NCI-H2081 (cell line): ENCODE measurements at regions not wholly inside any gene's neighbourhood (a gene's known extent, or its start where the extent isn't known, plus 50 kb on each side); places are given as distances from the start of the nearest gene placed in this dataset.

Experiments used
- DNase-seq, 2 experiments: peaks; one replicate each; lab custom pipeline; 2025; lab: John Stamatoyannopoulos, UW

DNA sequence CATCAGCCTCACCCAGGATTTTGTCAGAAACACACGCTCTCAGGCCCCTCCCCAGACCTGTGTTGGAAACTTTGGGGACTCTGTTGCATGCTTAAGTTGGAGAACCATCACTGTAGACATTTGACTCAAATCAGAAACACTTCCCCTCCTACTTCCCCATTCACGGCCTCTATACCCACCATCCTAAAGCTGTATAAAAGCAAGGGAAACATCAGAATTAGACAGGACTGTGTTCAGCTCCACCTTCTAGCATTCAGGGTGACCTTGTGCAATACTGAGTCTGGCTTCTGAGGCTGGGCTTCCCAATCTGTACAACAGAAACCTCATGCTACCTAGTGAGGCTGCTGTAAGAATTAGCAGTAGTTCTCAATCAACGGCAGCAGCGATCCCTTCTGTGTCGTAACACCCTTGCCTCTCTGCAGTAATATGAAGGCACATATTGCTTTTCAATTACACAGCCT is 252.3 kb downstream of the LY86 start:
- no peak for DNase-seq

DNA sequence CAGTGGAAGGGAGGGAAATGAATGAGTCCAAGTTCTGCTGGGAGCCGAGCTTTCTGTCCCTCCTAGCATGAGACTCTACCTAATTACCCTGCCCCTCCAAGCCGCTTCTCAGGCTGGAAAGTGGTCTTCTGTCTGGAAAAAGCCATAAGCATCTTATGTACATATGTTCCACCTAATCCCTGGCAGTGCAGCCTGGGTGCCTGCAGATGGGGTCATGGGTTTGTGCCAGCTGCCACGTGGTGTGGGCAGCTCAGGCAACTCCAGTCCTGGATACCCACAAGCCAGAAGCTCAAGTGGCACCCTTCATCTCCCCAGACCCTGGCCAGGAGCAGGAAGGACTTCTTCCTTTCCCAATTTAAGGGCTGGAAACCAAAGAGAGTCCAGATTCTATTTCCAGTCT is 253.1 kb downstream of the LY86 start:
- DNase-seq: no peak

GRCh38 chr6:6842291-6842690 is 253.8 kb downstream of the LY86 start:
- DNase-seq: no peak

DNA sequence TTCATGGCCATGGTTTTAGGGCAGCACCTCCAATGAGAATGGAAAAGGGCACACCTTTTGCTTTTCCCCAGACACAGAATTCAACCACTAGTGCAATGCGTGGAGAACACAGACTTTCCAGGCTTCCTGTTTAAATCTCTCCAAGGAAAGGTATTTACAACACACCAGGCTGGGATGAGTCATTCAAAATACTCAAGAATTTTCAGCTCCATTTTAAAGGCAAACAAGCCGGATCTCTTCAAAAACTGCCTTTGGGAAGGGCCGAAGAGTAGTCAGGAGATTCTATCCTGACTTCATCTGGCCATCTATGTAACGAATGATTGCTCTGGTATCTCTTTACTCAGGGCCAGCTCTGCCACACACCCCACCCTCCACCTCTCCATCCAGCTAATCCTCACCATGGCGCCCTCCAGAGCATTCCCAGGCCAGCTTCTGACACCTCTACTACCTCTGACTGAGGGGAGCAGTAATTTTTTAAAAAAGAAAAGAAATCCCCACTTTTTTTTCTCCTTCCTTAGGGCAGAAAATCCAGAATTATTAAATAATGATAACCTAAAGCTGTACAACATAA is 254.6 kb downstream of the LY86 start:
- DNase-seq: no peak

DNA sequence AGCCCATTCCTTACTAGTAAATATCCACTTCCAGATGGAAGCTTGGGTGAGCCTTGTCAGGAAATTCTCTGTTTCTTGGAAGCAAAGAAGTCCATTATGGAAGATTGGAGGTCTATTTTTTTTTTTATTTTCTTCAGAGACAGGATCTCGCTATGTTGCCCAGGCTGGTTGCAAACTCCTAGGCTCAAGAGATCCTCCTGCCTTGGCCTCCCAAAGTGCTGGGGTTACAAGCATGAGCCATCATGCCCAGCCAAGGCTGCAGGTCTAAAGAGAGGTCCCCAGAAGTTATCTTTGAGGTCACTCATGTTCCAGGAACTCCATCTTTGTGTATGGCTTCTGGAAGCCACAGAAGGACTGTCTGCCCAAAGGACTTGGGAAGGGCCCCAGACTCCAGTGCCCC is 255.3 kb downstream of the LY86 start:
- DNase-seq: no peak

- no peak for DNase-seq
These were observed 256.0 kb downstream of the LY86 start for GRCh38 chr6:6844530-6844929.

DNA sequence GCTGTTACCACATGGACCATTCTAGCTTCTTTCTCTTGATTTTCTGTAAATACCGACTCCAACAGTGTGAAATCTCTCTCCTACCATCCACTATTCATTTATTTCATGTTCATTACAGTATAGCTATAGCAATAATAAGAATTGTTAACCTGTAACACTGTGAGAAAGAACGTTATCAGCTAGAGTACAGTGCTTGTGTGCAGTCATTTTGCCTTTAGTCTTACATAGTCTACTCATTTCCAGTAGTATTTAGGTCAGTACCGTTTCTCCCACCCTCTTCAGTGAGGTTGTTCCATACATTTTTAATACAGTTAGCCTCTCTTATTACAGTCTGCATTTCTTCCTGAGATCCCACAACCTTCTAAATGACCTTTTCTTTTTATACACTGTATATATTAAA is 257.1 kb downstream of the LY86 start:
- DNase-seq: no peak

DNA sequence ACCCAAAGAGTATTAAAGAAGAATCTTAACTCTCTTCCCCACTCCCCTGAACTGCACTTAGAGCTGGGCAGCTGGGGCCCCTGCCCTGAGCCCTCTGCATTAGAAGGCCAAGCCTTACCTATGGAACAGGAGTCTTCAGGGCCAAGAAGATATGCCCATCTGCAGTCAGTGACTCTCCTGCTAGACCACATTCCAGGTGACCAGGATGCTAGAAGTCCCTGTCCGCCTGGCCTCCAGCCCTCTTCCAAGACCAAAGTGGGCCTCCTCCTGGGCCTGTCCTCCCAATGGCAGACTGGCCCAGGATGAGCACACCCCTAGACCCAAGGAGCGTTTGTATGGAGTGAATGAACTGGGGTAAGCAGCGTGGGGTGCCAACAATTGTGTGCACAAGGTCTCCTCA is 259.1 kb downstream of the LY86 start:
- no peak for DNase-seq

GRCh38 chr6:6851059-6851948 is 256.5 kb upstream of the RREB1 start:
- peak in 1 of 2 experiments; percentile 7 for DNase-seq

DNA sequence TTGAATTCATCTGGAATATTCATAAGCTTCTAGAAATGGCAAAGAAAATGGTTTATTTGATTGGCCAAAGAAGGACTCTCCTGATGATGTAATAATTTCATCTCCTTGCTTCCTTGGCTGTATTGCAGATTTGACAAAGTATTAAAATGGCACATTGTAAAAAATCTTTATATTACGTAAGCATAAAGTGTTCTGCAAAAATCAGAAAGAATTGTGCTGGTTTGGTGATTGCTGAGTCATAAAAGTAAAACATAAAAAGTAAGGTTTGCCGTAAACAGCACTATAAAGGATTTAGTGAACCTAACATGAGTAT is 255.9 kb upstream of the RREB1 start:
- DNase-seq: no peak

DNA sequence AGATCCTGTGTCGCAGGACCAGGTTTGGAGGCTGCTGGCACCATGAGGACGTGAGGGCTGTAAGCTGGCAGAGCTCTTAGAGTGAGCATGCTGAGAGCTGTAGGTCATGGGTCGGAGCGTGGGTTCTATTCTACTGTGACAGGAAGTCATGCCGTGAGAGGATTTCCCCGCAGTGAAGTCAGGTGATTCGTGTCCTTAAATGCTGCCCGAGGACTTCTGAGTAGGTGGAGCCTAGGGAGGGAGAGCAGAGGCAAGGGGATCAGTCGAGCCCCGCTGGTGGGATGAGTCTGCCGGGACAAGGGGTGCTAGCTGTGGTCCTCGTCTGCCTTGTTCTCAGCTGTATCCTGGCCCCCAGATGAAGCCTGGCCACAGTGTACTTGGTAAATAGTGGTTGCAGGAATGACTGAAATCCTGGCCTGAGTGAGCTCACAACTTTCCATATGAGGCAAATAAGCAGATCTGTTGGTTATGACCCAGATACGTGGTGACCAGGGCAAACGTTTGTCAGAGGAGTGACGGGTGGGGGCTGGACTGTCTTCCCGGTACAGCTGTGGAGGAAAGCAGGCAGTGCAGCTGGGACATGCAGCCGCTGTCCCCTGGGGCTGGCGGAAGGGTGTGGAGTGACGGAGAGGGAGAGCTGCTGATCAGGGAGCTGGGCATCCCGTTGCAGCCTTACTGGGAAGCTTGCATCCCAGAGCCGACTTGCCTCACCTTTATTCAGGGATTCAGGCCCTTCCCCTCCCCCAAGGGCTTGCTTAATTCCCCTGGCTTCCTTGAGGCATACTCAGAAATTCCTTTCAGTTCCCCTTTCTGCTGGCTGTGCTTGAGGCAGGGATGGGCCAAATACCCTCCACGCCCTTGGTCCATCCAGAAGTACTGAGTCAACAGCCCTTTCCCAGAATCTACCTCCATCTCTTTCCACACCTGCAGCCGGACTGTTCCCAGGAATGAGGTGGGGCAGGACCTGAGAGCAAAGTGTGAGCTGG is 250.9 kb upstream of the RREB1 start:
- no peak for DNase-seq

DNA sequence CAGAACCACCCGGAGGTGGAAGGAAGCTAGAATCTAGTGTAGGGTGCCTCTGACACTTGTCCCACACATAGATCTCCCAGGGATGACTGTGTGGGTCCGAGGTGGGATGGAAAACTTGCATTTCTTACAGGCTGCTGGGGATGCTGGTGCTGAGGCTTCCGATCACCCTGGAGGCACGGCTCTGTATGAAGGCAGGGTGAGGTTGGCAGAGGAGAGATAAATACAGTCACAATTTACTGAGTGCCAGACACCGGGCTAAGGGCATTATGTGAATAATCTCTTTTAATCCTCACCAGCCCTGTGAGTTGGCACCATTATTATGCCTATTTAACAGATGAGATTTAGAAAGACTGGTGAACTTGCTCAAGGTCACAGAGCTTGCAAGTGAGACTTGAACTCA is 250.2 kb upstream of the RREB1 start:
- no peak for DNase-seq

GRCh38 chr6:6858533-6858982 is 249.2 kb upstream of the RREB1 start:
- no peak for DNase-seq

DNA sequence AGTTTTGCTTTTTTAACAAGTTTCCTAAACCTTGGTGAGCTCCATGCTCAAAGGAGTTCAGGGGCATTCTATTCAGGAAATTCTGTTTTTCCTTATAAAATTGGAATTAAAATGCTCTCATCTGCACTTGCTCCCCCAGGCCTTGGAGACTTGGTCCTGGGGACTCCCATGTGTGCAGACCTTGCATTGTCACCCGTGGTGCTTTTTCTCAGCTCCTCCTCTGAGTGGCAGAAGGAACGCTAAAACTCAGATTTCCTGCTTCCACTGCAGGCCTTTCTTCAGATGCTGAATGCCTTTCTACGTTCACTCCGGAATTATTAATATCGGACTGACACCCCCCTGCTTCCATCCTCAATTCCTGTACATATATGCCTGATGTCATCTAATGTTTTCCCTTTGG is 248.7 kb upstream of the RREB1 start:
- DNase-seq: no peak

- no peak for DNase-seq
These were observed 248.0 kb upstream of the RREB1 start for GRCh38 chr6:6859722-6860121.

- DNase-seq: no peak
These were observed 246.9 kb upstream of the RREB1 start for GRCh38 chr6:6860863-6861262.

DNA sequence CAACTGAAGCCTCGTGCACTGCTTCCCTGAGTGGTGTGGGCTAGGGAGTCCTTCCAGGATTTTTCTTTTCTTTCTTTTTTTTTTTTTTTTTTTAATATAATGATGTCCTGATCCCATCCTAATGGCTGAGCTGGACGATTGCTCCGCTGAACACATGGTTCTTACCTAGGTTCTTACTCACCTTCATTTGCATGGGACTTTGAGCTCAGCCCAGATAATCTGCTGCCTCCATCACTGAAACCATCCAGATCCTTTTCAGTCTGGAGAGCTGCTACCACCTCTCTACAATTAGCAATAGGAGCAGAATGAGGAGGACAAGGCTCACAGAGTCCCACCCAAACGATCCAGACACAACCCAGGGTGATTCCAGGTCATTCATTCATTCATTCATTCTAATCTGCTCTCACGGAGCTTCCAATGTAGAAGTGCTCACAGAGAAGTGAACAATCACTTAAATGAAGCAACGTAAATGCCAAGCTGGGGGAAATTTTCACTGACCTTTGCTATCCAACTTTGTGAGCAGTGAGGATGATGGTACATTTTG is 246.3 kb upstream of the RREB1 start:
- DNase-seq: no peak

GRCh38 chr6:6861995-6862394 is 245.8 kb upstream of the RREB1 start:
- DNase-seq: no peak

- no peak for DNase-seq
These were observed 243.7 kb upstream of the RREB1 start for GRCh38 chr6:6863970-6864639.

GRCh38 chr6:6865611-6866010 is 242.2 kb upstream of the RREB1 start:
- DNase-seq: no peak

DNA sequence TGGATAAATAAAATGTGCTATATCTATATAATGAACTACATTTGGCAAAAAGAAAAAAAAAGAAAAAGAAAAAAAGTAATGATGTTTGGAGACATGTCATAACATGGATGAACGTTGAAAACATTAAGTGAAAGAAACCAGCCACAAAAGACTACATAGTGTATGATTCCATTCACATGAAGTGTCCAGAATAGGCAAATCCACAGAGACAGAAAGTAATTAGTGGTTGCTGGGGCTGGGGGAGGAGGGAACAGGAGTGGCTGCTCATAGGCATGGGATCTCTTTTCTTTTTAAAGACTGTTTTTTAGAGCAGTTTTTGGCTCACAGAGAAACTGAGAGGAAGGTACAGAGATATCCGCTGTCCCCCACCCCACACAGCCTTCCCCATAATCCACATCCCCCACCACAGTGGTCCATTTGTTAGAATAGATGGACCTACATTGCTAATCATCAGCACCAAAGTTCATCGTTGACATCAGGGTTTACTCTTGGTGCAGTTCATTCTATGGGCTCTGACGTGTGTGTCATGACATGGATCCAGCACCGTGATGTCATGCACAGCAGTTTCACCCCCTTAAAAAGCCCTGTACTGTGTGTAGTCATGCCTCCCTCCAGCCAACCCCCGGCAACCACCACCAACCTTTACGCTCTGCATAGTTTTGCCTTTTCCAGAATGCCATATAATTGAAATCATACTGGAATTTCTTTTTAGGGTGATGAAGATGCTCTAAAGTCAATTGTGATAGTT is 240.9 kb upstream of the RREB1 start:
- DNase-seq: no peak
